ENCODE measurements at regions not wholly inside any gene's neighbourhood (a gene's known extent, or its start where the extent isn't known, plus 50 kb on each side); places are given as distances from the start of the nearest gene placed in this dataset.
"Not testable (repeated sequence)": the region's sequence is repeated elsewhere in the genome, so short reads cannot be mapped to it uniquely, and the experiment has no call there.

- no peak overlapping the region for H3K4me3 ChIP-seq (ENCODE audit: low read depth, low read length)
- TF ChIP-seq CTCF (IDR thresholded peaks at IDR 0.05; ENCODE audit: control insufficient read depth, extremely low read depth, insufficient read depth) = no peak
- DNase-seq (ENCODE audit: low read depth) = no peak
Measured at GRCh38 chr4:111360906-111361305, 738.0 kb upstream of the PITX2 start.

GRCh38 chr4:111362941-111363361 lies 740.1 kb upstream of the PITX2 start:
- peak; percentile 8 for DNase-seq (ENCODE audit: low read depth)
- TF ChIP-seq CTCF (IDR thresholded peaks at IDR 0.05; ENCODE audit: control insufficient read depth, extremely low read depth, insufficient read depth) = no peak
- H3K4me3 ChIP-seq (ENCODE audit: low read depth, low read length) = no peak overlapping the region

- DNase-seq (ENCODE audit: low read depth); H3K4me3 ChIP-seq (ENCODE audit: low read depth, low read length): not testable (repeated sequence)
Measured at GRCh38 chr4:111377880-111378279, 755.0 kb upstream of the PITX2 start.

- DNase-seq (ENCODE audit: low read depth) = no peak
- H3K4me3 ChIP-seq (ENCODE audit: low read depth, low read length) = no peak overlapping the region
- no peak for TF ChIP-seq CTCF (IDR thresholded peaks at IDR 0.05; ENCODE audit: control insufficient read depth, extremely low read depth, insufficient read depth)
Measured at GRCh38 chr4:111388561-111388960, 756.7 kb upstream of the FAM241A start.

- no peak overlapping the region for H3K4me3 ChIP-seq (ENCODE audit: low read depth, low read length)
- no peak for DNase-seq (ENCODE audit: low read depth)
- no peak for TF ChIP-seq CTCF (IDR thresholded peaks at IDR 0.05; ENCODE audit: control insufficient read depth, extremely low read depth, insufficient read depth)
Measured at GRCh38 chr4:111391829-111392228, 753.4 kb upstream of the FAM241A start.

- no peak overlapping the region for H3K4me3 ChIP-seq (ENCODE audit: low read depth, low read length)
- TF ChIP-seq CTCF (IDR thresholded peaks at IDR 0.05; ENCODE audit: control insufficient read depth, extremely low read depth, insufficient read depth) = no peak
- no peak for DNase-seq (ENCODE audit: low read depth)
Measured at GRCh38 chr4:111393781-111394180, 751.5 kb upstream of the FAM241A start.

- no peak overlapping the region for H3K4me3 ChIP-seq (ENCODE audit: low read depth, low read length)
- no peak for DNase-seq (ENCODE audit: low read depth)
- no peak for TF ChIP-seq CTCF (IDR thresholded peaks at IDR 0.05; ENCODE audit: control insufficient read depth, extremely low read depth, insufficient read depth)
Measured at GRCh38 chr4:111398906-111399330, 746.3 kb upstream of the FAM241A start.
